ENCODE measurements at regions not wholly inside any gene's neighbourhood (a gene's known extent, or its start where the extent isn't known, plus 50 kb on each side); places are given as distances from the start of the nearest gene placed in this dataset.
"Not testable (repeated sequence)": the region's sequence is repeated elsewhere in the genome, so short reads cannot be mapped to it uniquely, and the experiment has no call there.

DNA sequence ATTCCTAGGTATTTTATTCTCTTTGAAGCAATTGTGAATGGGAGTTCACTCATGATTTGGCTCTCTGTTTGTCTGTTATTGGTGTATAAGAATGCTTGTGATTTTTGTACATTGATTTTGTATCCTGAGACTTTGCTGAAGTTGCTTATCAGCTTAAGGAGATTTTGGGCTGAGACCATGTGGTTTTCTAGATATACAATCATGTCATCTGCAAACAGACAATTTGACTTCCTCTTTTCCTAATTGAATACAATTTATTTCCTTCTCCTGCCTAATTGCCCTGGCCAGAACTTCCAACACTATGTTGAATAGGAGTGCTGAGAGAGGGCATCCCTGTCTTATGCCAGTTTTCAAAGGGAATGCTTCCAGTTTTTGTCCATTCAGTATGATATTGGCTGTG lies 137.3 kb downstream of the PLPPR4 start:
- TF ChIP-seq EZH2 (IDR thresholded peaks at IDR 0.05; ENCODE audit: borderline replicate concordance); CTCF (IDR thresholded peaks at IDR 0.05; ENCODE audit: poor library complexity); EZH2phosphoT487 (IDR thresholded peaks at IDR 0.05; ENCODE audit: low read depth, severe bottlenecking, unreplicated experiment): not testable (repeated sequence)
